Gastroesophageal sphincter (tissue), 3 donors: ENCODE measurements at regions not wholly inside any gene's neighbourhood (a gene's known extent, or its start where the extent isn't known, plus 50 kb on each side); places are given as distances from the start of the nearest gene placed in this dataset.

ENCODE experiments used
- CTCF ChIP-seq, 4 experiments: fragments of 200-600 bp in 2 of 4; fragments of 450-650 bp in 2 of 4; sonication (generic) in 1 of 4; IDR thresholded peaks; one replicate each; pipeline ENCODE4 v1.5.1; 2017 to 2019; ENCODE audit warnings: antibody characterized with exemption in 4 of 4, mild to moderate bottlenecking in 2 of 4, moderate library complexity in 2 of 4
- EP300 ChIP-seq: sonication (generic); formaldehyde crosslinking; IDR thresholded peaks from one replicate; pipeline ENCODE4 v1.6.1; 2017; ENCODE audit warnings: antibody characterized with exemption, mild to moderate bottlenecking
- POLR2A ChIP-seq, 2 donors: fragments of 450-650 bp; IDR thresholded peaks; one replicate each; pipeline ENCODE4 v1.6.1; 2017; ENCODE audit warnings: antibody characterized with exemption in 2 of 2, mild to moderate bottlenecking in 2 of 2, moderate library complexity in 1 of 2

- TF ChIP-seq CTCF (IDR thresholded peaks at IDR 0.05) (no peak), EP300 (no peak), POLR2A (IDR thresholded peaks at IDR 0.05) (no peak)
Measured at GRCh38 chr15:92819278-92820235, 80.6 kb upstream of the CHD2 start.
